HG03175 (cell line): ENCODE measurements at regions not wholly inside any gene's neighbourhood (a gene's known extent, or its start where the extent isn't known, plus 50 kb on each side); places are given as distances from the start of the nearest gene placed in this dataset.
"Not testable (repeated sequence)": the region's sequence is repeated elsewhere in the genome, so short reads cannot be mapped to it uniquely, and the experiment has no call there.

Experiments
- ATAC-seq: cut with Tn5 transposase; IDR thresholded peaks from one replicate; pipeline ENCODE4 v1.9.1; 2021; ENCODE audit warnings: mild to moderate bottlenecking, moderate library complexity; ENCODE audit not compliant: unreplicated experiment

GRCh38 chr2:242097278-242097677, 227.7 kb downstream of the RTP5 start:
- not testable (repeated sequence) for ATAC-seq

GRCh38 chr2:242098034-242098433, 228.5 kb downstream of the RTP5 start:
- no peak for ATAC-seq

GRCh38 chr2:242098445-242099128, 229.1 kb downstream of the RTP5 start:
- no peak for ATAC-seq

- not testable (repeated sequence) for ATAC-seq
Measured at GRCh38 chr2:242103093-242103492, 233.6 kb downstream of the RTP5 start.

GRCh38 chr2:242104202-242104956, 234.8 kb downstream of the RTP5 start:
- not testable (repeated sequence) for ATAC-seq

GRCh38 chr2:242107065-242107464, 237.5 kb downstream of the RTP5 start:
- not testable (repeated sequence) for ATAC-seq

GRCh38 chr2:242108797-242109500, 239.4 kb downstream of the RTP5 start:
- not testable (repeated sequence) for ATAC-seq

- not testable (repeated sequence) for ATAC-seq
Measured at GRCh38 chr2:242109819-242110218, 240.3 kb downstream of the RTP5 start.

GRCh38 chr2:242111954-242112353, 242.4 kb downstream of the RTP5 start:
- not testable (repeated sequence) for ATAC-seq

GRCh38 chr2:242113492-242113891, 244.0 kb downstream of the RTP5 start:
- ATAC-seq: not testable (repeated sequence)

- not testable (repeated sequence) for ATAC-seq
Measured at GRCh38 chr2:242116676-242117075, 247.1 kb downstream of the RTP5 start.

GRCh38 chr2:242117305-242117704, 247.8 kb downstream of the RTP5 start:
- ATAC-seq: not testable (repeated sequence)

GRCh38 chr2:242119682-242120081, 250.2 kb downstream of the RTP5 start:
- not testable (repeated sequence) for ATAC-seq

- ATAC-seq: not testable (repeated sequence)
Measured at GRCh38 chr2:242130682-242131081, 261.2 kb downstream of the RTP5 start.

- ATAC-seq: not testable (repeated sequence)
Measured at GRCh38 chr2:242159921-242160320, 290.4 kb downstream of the RTP5 start.

GRCh38 chr2:242165115-242165514, 295.6 kb downstream of the RTP5 start:
- not testable (repeated sequence) for ATAC-seq

- ATAC-seq: not testable (repeated sequence)
Measured at GRCh38 chr2:242171290-242171689, 301.8 kb downstream of the RTP5 start.
